Osteocyte (in vitro differentiated cells): ENCODE measurements at regions not wholly inside any gene's neighbourhood (a gene's known extent, or its start where the extent isn't known, plus 50 kb on each side); places are given as distances from the start of the nearest gene placed in this dataset.

Experiments
- DNase-seq: peaks from one replicate; pipeline ENCODE4 v3.0.0; 2021; ENCODE audit warnings: mixed read lengths; ENCODE audit not compliant: unreplicated experiment; ENCODE audit errors: extremely low spot score
- H3K27ac Mint-ChIP-seq: one replicate; pipeline ENCODE4 v1.8.0; 2021; ENCODE audit warnings: mild to moderate bottlenecking, mixed read lengths; ENCODE audit not compliant: unreplicated experiment
- H3K27me3 Mint-ChIP-seq: one replicate; pipeline ENCODE4 v1.8.0; 2021; ENCODE audit warnings: mixed read lengths; ENCODE audit not compliant: unreplicated experiment
- H3K36me3 Mint-ChIP-seq: one replicate; pipeline ENCODE4 v1.8.0; 2021; ENCODE audit warnings: mixed read lengths; ENCODE audit not compliant: unreplicated experiment
- H3K4me1 Mint-ChIP-seq: one replicate; pipeline ENCODE4 v1.8.0; 2021; ENCODE audit warnings: mixed read lengths; ENCODE audit not compliant: unreplicated experiment
- H3K4me3 Mint-ChIP-seq: one replicate; pipeline ENCODE4 v1.8.0; 2021; ENCODE audit warnings: mild to moderate bottlenecking, moderate library complexity, mixed read lengths; ENCODE audit not compliant: unreplicated experiment
- H3K9me3 Mint-ChIP-seq: one replicate; pipeline ENCODE4 v1.8.0; 2021; ENCODE audit warnings: mixed read lengths; ENCODE audit not compliant: unreplicated experiment
- TF ChIP-seq, protein P1 (sequence below): fragments of 200-600 bp; sonication (generic); IDR thresholded peaks from 2 replicates; pipeline ENCODE4 v1.5.0; 2021; ENCODE audit warnings: antibody characterized with exemption, mild to moderate bottlenecking, moderate library complexity

DNA sequence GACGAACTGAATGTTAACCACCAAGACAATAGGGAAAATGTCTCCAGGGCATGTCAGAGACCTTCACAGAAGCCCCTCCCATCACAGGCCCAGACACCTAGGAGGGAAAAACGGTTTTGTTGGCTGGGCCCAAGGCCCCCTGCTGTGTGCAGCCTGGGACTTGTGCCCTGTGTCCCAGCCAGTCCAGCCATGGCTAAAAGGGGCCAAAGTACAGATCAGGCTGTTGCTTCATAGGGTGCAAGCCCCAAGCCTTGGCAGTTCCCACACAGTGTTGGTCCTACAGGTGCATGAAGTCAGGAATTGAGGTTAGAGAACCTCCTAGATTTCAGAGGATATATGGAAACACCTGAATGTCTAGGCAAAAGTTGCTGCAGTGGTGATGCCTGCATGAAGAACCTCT, 428.7 kb downstream of the SUCLA2 start:
- TF ChIP-seq, protein P1, sequence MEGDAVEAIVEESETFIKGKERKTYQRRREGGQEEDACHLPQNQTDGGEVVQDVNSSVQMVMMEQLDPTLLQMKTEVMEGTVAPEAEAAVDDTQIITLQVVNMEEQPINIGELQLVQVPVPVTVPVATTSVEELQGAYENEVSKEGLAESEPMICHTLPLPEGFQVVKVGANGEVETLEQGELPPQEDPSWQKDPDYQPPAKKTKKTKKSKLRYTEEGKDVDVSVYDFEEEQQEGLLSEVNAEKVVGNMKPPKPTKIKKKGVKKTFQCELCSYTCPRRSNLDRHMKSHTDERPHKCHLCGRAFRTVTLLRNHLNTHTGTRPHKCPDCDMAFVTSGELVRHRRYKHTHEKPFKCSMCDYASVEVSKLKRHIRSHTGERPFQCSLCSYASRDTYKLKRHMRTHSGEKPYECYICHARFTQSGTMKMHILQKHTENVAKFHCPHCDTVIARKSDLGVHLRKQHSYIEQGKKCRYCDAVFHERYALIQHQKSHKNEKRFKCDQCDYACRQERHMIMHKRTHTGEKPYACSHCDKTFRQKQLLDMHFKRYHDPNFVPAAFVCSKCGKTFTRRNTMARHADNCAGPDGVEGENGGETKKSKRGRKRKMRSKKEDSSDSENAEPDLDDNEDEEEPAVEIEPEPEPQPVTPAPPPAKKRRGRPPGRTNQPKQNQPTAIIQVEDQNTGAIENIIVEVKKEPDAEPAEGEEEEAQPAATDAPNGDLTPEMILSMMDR = no peak
- Mint-ChIP-seq H3K4me3 (no peak overlapping the region), H3K27ac (no peak overlapping the region), H3K36me3 (peaks cover 1% of the 10 kb centered on the region), H3K4me1 (no peaks in the 10 kb centered on the region), H3K27me3 (no peaks in the 10 kb centered on the region), H3K9me3 (peaks cover 54% of the 10 kb centered on the region)
- DNase-seq = no peak

DNA sequence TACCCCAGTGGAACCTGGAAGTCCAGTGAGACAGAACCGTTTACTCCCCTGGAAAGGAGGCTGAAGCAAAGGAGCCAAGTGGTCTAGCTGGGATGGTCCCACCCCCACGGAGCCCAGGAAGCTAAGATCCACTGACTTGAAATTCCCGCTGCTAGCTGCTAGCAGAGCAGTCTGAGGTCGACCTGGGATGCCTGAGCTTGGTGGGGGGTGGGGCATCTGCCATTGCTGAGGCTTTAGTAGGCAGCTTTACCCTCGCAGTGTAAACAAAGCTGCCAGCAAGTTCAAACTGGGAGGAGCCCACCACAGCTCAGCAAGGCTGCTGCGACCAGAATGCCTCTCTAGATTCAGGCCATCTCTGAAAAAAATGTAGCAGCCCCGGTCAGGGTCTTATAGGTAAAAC, 437.0 kb downstream of the SUCLA2 start:
- TF ChIP-seq, protein P1 = no peak
- no peak overlapping the region for H3K27ac Mint-ChIP-seq
- no peaks in the 10 kb centered on the region for H3K4me1 Mint-ChIP-seq
- H3K9me3 Mint-ChIP-seq = peaks cover 33% of the 10 kb centered on the region
- H3K4me3 Mint-ChIP-seq = no peak overlapping the region
- no peak for DNase-seq
- H3K27me3 Mint-ChIP-seq = no peaks in the 10 kb centered on the region
- H3K36me3 Mint-ChIP-seq = no peaks in the 10 kb centered on the region

DNA sequence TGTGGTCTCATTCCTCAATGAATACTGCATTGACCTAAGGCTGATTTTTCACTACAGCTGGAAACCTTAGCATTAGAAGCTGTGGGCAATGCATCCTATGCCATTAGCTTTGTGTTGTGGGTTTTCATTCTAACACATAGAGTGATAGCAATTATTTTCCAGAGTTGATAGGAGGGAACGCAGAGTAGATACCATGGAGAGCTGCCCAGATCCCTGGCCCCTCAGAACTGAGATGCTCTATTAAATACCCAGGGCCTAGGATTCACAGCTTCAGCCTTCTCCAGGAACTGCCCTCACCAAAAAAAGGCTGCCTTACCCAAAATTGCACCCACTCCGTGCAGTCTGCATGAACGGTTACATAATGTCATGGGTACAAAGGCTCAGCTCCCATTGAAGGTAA, 444.4 kb downstream of the SUCLA2 start:
- TF ChIP-seq, protein P1 = no peak
- no peak overlapping the region for H3K27ac Mint-ChIP-seq
- peaks cover 10% of the 10 kb centered on the region for H3K9me3 Mint-ChIP-seq
- H3K4me3 Mint-ChIP-seq = no peak overlapping the region
- no peak for DNase-seq
- no peaks in the 10 kb centered on the region for H3K36me3 Mint-ChIP-seq
- no peaks in the 10 kb centered on the region for H3K27me3 Mint-ChIP-seq
- H3K4me1 Mint-ChIP-seq = no peaks in the 10 kb centered on the region

DNA sequence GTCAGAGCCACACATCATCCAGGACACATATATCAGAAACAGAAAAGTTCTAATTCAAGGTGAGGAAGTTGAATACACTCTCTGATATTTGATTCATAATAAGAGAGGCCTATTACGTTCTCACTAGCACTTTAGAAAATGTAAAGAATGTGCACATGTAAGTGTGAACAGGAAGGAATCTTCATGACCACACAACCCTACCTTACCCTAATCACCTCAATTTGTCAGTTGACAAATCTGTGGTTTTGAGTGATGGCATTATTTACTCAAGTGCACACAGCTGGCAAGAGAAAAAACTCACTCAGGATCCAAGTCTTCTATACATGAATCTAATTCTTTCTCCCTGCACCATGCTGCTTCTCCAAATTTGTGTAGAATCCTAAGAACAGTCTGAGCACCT, 445.8 kb downstream of the SUCLA2 start:
- no peaks in the 10 kb centered on the region for H3K4me1 Mint-ChIP-seq
- no peaks in the 10 kb centered on the region for H3K27me3 Mint-ChIP-seq
- TF ChIP-seq, protein P1 = no peak
- H3K4me3 Mint-ChIP-seq = no peak overlapping the region
- H3K9me3 Mint-ChIP-seq = peaks cover 14% of the 10 kb centered on the region
- H3K27ac Mint-ChIP-seq = no peak overlapping the region
- DNase-seq = no peak
- H3K36me3 Mint-ChIP-seq = no peaks in the 10 kb centered on the region

DNA sequence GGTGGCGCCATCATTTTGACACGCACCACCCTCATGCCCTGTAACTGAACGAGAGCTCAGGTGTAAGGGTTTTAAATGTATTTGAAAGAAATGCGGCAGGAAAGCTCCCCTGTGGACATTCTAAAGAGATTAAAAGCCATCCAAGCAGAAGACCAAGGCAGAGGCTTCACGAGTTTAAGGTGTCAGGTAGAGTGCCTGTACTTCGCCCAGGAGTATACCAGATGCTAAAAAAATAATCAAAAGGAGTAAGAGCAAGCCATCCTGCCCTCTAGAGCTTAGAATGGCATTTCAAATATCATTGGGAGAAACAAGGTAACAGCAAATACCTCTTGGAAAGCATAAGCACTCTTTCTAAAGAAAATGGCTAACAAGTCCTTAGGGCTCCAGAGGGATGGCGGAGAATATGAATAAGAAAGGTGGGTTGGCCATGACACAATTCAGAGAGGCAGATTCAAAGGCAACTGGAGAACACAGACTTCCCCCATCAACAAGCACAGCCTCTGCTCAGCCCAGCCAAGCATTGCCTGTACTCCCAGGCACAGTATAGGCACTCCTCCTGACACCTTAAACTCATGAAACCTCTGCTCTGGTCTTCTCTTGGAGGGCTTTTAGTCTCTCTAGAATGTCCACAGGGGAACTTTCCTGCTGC, 447.6 kb downstream of the SUCLA2 start:
- no peaks in the 10 kb centered on the region for H3K36me3 Mint-ChIP-seq
- H3K27me3 Mint-ChIP-seq = no peaks in the 10 kb centered on the region
- no peak for DNase-seq
- TF ChIP-seq, protein P1 = no peak
- H3K9me3 Mint-ChIP-seq = peaks cover 11% of the 10 kb centered on the region
- H3K4me1 Mint-ChIP-seq = no peaks in the 10 kb centered on the region
- no peak overlapping the region for H3K27ac Mint-ChIP-seq
- no peak overlapping the region for H3K4me3 Mint-ChIP-seq
